H7 (cell line): ENCODE measurements at regions not wholly inside any gene's neighbourhood (a gene's known extent, or its start where the extent isn't known, plus 50 kb on each side); places are given as distances from the start of the nearest gene placed in this dataset.
"Not testable (repeated sequence)": the region's sequence is repeated elsewhere in the genome, so short reads cannot be mapped to it uniquely, and the experiment has no call there.

Experiments used
- DNase-seq: peaks from one replicate; pipeline ENCODE4 v3.0.0; 2012
- H3K27me3 ChIP-seq: 2 replicates; pipeline ENCODE4 v1.6.0; 2011; ENCODE audit warnings: mild to moderate bottlenecking, low read length; ENCODE audit not compliant: control insufficient read depth, insufficient read depth
- H3K36me3 ChIP-seq: replicated peaks from 2 replicates; pipeline ENCODE4 v1.5.1; 2011; ENCODE audit warnings: low read length; ENCODE audit not compliant: control insufficient read depth, insufficient read depth
- H3K4me3 ChIP-seq: 2 replicates; pipeline ENCODE4 v1.5.1; 2011; ENCODE audit warnings: low read depth, mild to moderate bottlenecking, control low read depth, low read length, moderate library complexity; ENCODE audit not compliant: insufficient read depth

GRCh38 chr5:125088522-125089105, 342.2 kb upstream of the ZNF608 start:
- H3K4me3 ChIP-seq = no peak overlapping the region
- DNase-seq = no peak
- no peaks in the 10 kb centered on the region for H3K27me3 ChIP-seq
- no peaks in the 10 kb centered on the region for H3K36me3 ChIP-seq

DNA sequence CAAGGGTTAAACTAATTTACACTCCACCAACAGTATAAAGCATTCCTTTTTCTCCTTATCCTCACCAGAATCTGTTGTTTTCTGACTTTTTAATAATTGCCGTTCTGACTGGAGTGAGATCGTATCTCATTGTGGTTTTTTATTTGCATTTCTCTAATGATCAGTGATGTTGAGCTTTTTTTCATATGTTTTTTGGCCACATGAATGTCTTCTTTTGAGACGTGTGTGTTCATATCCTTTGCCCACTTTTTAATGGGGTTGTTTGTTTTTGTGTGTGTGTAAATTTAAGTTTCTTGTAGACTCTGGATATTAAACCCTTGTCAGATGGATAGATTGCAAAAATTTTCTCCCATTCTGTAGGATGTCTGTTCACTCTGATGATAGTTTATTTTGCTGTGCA, 345.7 kb upstream of the ZNF608 start:
- H3K4me3 ChIP-seq, H3K27me3 ChIP-seq, DNase-seq, H3K36me3 ChIP-seq: not testable (repeated sequence)

GRCh38 chr5:125093776-125094175, 347.3 kb upstream of the ZNF608 start:
- H3K36me3 ChIP-seq = no peaks in the 10 kb centered on the region
- H3K4me3 ChIP-seq = no peak overlapping the region
- no peak for DNase-seq
- H3K27me3 ChIP-seq = no peaks in the 10 kb centered on the region

GRCh38 chr5:125100342-125100741, 353.9 kb upstream of the ZNF608 start:
- Histone ChIP-seq H3K4me3 (no peak overlapping the region), H3K27me3 (no peaks in the 10 kb centered on the region), H3K36me3 (no peaks in the 10 kb centered on the region)
- no peak for DNase-seq

DNA sequence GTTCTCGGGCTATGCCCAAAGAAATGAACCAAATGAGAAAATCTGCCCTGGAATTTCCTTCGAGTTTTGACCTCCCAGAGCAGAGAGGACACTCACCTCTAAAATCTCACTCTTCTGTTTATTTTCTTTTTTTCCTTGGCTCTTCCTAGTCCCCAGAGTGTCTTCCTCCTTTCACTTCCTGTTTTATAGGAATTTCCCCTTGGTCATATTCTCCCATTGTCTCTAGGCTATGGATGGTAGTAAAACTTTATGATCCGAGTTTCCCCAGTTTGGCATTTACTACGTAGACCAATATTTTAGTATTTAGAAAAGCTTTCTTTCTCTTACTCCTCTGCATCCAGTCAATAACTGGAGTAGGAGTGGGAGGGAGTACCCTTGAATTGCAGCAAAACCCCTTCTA, 354.5 kb upstream of the ZNF608 start:
- Histone ChIP-seq H3K36me3 (no peaks in the 10 kb centered on the region), H3K4me3 (no peak overlapping the region), H3K27me3 (no peaks in the 10 kb centered on the region)
- no peak for DNase-seq

DNA sequence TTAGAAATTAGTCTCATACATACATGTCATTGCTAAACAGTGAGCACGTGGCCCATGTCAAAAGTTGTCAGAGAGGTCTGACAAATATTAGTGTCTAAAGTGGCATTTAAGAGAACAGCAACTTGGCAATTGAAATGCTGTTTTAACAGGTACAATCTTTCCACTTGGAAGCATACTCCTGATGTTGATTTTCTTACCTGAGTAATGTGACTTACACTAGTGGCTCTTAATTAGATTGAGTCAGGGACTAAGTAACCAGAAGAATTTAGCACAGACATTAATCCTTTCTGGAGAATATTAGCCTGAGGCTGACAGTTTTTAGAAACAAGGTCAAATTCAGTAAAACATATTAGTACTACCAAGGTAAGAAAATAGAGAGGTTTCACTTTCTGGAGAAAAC, 357.0 kb upstream of the ZNF608 start:
- Histone ChIP-seq H3K36me3 (no peaks in the 10 kb centered on the region), H3K4me3 (no peak overlapping the region), H3K27me3 (no peaks in the 10 kb centered on the region)
- no peak for DNase-seq

- no peak for DNase-seq
- Histone ChIP-seq H3K36me3 (no peaks in the 10 kb centered on the region), H3K27me3 (no peaks in the 10 kb centered on the region)
Observed at GRCh38 chr5:125106271-125106670, 359.8 kb upstream of the ZNF608 start.

DNA sequence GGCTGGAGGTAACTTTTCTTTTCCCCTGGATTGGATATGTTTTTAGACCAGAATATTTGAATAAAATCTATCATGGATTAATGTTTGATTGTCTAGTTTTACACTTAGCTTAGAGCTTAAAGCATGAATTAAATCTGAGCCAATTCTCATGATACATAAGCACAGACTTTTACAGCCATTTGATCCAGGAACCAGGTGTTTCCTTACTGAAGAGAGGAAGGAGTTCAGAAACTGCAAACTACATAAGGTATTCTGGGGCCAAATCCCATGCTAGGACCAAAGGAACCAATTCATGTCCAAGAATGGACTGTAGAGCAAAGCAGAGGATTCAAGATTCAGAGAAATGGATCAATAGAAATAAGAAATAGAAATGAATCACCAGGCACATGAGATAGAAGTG, 360.4 kb upstream of the ZNF608 start:
- Histone ChIP-seq H3K36me3 (no peaks in the 10 kb centered on the region), H3K27me3 (no peaks in the 10 kb centered on the region), H3K4me3 (no peak overlapping the region)
- no peak for DNase-seq

More at GRCh38 chr5:125106271-125106670, 359.8 kb upstream of the ZNF608 start:
- H3K4me3 ChIP-seq = no peak overlapping the region

DNA sequence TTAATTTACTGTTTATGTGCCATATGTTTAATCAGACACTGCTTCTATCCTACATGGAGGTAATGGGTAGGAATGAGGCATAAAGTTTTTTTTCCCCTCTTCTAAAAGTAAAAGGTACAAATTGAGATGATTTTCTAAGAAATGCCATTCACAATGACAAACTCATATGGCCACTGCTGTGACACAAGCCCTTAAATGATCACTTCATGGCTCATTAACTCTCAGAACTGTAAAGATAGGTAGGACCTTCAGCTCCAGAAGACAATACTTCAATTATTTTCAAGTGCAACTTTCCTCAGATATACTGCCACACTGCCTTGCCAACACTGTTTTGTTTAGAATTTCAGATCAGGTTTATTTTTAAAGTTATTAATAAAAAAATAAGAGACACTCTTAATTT, 362.9 kb upstream of the ZNF608 start:
- no peaks in the 10 kb centered on the region for H3K36me3 ChIP-seq

DNA sequence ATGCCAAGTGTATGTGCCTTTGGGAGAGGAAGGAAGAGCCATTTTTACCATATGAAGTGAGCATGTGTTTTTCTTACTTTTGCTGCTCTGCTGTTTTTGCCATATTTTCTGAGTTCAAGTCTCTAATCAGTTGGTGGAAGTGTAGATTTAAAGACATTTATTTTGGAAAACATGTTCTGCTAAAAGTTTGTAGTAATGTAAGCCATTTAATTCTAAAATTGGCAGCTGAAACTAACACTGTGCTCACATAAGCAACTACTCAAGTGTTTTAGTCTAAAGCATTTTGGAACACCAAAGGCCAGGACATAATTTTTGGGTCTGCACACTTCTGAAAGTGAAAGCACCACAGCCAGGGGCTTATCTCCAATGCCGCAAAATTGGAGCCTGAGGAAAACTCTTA, 363.4 kb upstream of the ZNF608 start:
- Histone ChIP-seq H3K36me3 (no peaks in the 10 kb centered on the region), H3K4me3 (no peak overlapping the region), H3K27me3 (no peaks in the 10 kb centered on the region)
- no peak for DNase-seq

More for the DNA sequence above, 362.9 kb upstream of the ZNF608 start:
- Histone ChIP-seq H3K27me3 (no peaks in the 10 kb centered on the region), H3K4me3 (no peak overlapping the region)
- no peak for DNase-seq

DNA sequence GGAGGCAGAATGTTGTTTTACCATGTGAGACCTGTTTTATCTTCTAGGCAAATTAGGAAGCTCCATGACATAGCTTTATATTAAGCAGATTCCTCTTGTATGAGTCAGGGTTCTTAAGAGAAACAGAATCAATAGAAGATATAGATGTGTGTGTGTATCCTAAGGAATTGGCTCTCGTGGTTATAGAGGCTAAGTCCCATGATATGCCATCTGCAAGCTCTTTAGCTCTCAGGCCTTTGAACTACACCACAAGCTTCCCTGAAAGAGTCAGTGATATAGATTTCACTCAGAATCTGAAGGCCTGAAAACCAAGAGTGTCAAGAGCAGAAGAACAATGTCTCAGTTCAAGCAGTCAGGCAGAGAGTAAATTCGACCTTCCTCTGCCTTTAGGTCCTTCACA, 365.8 kb upstream of the ZNF608 start:
- no peak for DNase-seq
- Histone ChIP-seq H3K27me3 (no peaks in the 10 kb centered on the region), H3K4me3 (no peak overlapping the region), H3K36me3 (no peaks in the 10 kb centered on the region)

DNA sequence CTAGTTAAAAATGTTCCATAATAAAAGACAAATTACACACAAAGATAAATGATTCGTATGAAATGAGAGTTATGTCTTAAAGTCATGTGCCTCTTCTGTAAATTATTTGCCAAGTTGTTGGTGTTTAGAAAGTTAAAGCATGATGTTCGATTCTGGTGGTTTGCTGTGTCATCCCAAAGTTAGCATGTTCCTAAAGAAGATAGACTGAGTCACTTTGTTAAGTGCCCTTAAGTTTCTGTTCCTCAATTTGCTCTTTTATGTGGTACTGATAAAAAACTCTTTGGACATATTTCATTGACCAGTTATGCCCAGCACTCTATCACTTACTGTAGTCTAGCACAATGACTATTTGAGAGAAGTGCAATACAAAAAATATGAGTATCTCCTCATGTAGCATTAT, 366.9 kb upstream of the ZNF608 start:
- Histone ChIP-seq H3K36me3 (no peaks in the 10 kb centered on the region), H3K4me3 (no peak overlapping the region), H3K27me3 (no peaks in the 10 kb centered on the region)
- DNase-seq = no peak

DNA sequence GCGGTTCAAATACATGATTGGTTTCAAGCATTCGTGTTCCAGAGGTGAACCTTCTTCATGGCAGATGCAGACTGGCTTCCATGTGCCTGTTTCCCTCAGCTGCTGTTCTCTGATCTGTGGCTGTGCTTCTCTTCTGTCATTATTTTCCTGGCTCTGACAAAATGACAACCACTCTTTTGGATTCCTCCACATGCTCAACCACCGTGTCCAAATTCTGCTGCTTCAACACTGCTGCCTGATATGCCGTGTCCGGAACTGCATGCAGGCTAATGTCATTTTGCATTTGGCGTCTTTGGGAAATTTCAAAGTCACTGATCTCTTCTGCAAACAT, 368.7 kb upstream of the ZNF608 start:
- Histone ChIP-seq H3K4me3 (no peak overlapping the region), H3K27me3 (no peaks in the 10 kb centered on the region), H3K36me3 (no peaks in the 10 kb centered on the region)
- no peak for DNase-seq

DNA sequence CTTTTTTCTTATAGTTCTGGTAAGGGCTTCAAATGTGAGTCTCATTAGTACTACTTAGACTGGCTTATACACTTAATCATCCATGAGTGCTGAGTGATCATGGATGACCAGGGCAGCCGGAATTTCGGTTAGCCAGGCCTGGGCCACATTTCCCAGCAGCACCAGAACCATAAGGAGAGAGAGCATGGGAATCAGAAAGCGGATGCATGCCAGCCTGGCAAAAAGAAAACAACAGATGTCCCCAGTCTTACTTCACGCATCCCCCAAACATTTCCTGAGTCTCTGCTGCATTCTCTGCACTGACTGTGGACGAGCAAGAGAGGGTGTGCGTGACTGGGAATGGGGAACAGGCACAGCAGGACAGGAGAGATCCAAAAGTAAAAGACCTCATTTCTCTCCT, 371.1 kb upstream of the ZNF608 start:
- DNase-seq = no peak
- H3K36me3 ChIP-seq = no peaks in the 10 kb centered on the region

DNA sequence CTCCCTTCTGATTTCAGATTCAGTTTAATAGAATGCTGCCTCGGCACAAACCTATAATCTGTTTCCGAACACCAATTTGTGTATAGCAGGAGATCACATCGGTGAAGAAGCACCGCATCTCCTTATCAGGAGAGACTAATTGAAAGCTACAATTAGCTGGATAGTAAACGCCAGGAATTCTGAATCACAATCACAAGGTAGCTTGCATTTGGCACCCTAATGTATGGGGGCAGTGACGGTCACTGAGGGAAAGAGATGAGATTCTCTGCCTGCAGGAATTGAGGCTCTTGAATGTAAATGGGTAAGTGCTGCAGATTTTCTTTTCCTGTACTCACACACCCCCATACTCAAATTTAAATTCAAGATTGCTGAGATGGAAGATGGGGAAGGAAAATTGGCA, 373.6 kb upstream of the ZNF608 start:
- Histone ChIP-seq H3K4me3 (no peak overlapping the region), H3K27me3 (no peaks in the 10 kb centered on the region), H3K36me3 (no peaks in the 10 kb centered on the region)
- DNase-seq = no peak

More for the DNA sequence above, 371.1 kb upstream of the ZNF608 start:
- no peaks in the 10 kb centered on the region for H3K27me3 ChIP-seq
- no peak overlapping the region for H3K4me3 ChIP-seq
